B cell (primary cell): ENCODE measurements at regions not wholly inside any gene's neighbourhood (a gene's known extent, or its start where the extent isn't known, plus 50 kb on each side); places are given as distances from the start of the nearest gene placed in this dataset.

Source experiments
- EZH2 ChIP-seq: IDR thresholded peaks from 2 replicates; pipeline ENCODE4 v1.6.1; 2012; ENCODE audit warnings: borderline replicate concordance, low read depth, mild to moderate bottlenecking, moderate library complexity, low read length; ENCODE audit not compliant: insufficient read depth, poor library complexity, severe bottlenecking
- TF ChIP-seq, protein P1 (sequence below): fragments of 200-600 bp; IDR thresholded peaks from one replicate; pipeline ENCODE4 v1.8.0; 2022; ENCODE audit warnings: antibody characterized with exemption, mild to moderate bottlenecking

DNA sequence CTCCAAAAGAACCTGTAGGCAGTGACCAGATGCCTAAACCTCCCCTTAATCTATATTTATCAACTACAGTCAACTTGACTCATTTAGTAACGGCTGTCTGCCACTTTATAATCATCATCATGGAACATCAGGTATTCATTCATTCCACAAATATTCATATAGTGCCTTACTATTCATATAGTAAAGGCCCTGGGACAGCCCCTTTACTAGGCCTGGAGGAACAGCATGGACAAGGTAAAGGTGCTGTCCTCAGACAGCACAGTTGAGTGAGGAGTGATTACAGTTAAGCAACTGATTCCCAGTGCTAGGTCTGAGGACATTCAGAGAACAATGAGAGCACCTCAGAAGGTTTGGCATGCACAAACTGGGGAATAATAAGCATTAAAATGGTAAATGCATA, 346.5 kb upstream of the RORA start:
- TF ChIP-seq, protein P1, sequence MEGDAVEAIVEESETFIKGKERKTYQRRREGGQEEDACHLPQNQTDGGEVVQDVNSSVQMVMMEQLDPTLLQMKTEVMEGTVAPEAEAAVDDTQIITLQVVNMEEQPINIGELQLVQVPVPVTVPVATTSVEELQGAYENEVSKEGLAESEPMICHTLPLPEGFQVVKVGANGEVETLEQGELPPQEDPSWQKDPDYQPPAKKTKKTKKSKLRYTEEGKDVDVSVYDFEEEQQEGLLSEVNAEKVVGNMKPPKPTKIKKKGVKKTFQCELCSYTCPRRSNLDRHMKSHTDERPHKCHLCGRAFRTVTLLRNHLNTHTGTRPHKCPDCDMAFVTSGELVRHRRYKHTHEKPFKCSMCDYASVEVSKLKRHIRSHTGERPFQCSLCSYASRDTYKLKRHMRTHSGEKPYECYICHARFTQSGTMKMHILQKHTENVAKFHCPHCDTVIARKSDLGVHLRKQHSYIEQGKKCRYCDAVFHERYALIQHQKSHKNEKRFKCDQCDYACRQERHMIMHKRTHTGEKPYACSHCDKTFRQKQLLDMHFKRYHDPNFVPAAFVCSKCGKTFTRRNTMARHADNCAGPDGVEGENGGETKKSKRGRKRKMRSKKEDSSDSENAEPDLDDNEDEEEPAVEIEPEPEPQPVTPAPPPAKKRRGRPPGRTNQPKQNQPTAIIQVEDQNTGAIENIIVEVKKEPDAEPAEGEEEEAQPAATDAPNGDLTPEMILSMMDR, result no peak
- TF ChIP-seq EZH2, result no peak
